Islet of Langerhans (tissue), 1 donor: ENCODE measurements at regions not wholly inside any gene's neighbourhood (a gene's known extent, or its start where the extent isn't known, plus 50 kb on each side); places are given as distances from the start of the nearest gene placed in this dataset.
A peak's percentile ranks its signal among the peaks of the same experiment; 100 is the strongest.
"Not testable (repeated sequence)": the region's sequence is repeated elsewhere in the genome, so short reads cannot be mapped to it uniquely, and the experiment has no call there.

Experiments used
- FAIRE-seq: peaks from one replicate; lab custom pipeline; 2011; peaks lifted over from hg19 to GRCh38; lab: Jason Lieb, UNC

DNA sequence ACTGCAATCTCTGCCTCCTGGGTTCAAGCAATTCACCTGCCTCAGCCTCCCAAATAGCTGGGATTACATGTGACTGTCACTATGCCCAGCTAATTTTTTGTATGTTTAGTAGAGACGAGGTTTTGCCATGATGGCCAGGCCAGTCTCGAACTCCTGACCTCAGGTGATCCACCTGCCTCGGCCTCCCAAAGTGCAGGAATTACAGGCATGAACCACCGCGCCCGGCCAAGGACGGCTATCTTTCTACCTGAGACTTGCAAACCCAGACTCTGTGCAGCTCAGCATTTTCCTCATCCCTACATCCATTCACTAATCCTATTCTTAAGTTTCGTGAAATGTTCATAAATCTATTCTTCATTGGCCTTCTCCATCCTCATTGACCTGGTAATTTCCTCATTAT, 330.0 kb downstream of the ANTXR2 start:
- FAIRE-seq, result no peak

DNA sequence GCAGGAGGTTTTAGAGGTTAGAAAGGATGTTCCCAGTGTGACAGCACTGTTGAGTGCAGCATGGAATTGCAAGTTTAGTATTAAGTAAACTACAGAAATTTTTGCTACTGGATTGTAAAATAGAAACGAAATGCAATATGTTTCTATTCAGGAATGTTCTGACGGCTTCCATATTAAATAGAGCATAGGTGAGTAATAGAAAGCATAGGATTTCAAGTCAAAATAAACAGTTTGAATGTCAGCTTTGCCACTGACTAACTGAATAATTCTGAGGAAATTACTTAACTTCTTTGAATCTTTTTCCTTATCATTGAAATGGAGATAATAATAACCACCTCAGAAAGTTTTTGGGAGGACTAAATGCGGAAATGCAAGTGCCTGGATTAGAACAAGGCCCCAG, 331.9 kb upstream of the GK2 start:
- no peak for FAIRE-seq

DNA sequence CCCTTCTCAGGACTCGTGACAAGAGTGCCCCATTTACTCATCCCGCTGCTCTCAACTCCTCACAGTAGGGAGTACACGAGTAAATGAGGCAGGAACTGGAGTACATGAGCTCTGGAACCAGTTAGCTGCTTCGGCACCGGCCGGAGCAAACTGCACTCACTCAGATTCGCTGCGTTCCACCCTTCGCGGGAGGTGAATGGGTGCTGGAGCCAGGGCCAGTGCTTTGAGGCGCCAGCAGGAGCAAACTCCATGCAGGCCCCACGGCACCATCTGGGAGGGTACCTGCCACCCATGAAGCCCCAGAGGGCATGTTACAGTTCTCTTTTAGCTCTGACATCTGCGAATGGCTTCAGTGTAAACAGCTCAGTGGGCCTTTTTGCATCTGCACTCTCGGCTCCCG, 315.5 kb upstream of the GK2 start:
- no peak for FAIRE-seq

DNA sequence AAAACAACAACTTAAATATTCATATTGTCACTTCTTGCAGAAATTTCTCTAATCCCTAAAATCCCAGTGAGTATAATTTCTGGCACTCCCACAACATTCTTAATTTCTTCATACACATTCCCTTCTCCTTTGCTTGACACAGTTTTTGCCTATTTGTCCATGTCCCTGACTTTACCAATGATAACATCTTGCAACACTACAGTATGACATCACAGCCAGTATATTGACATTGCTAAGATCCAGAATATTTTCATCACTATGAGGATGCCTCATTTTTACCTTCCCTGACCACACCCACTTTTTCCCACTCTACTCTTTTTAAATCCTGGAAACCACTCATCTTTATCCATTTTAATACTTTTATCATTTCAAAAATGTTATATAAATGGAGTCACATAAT, 292.3 kb upstream of the GK2 start:
- FAIRE-seq, result no peak

DNA sequence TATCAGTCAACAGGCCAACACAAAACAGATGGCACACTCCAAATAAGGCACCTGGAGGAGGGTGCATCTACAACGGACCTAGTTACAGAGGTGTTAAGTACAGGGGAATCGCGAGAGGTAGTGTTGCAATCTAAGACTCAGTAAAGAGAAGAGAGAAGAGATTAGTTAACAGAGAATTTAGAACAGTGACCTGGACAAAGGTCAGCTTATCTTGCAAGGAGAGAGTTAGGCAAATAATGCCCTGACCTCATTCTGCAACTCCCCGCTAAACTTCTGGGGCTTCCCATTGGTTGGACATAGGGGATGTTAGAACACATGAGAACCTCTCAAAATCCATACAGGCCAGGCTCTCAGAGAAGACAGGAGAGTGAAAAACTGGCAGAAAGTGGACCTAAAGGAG, 289.4 kb upstream of the GK2 start:
- no peak for FAIRE-seq

DNA sequence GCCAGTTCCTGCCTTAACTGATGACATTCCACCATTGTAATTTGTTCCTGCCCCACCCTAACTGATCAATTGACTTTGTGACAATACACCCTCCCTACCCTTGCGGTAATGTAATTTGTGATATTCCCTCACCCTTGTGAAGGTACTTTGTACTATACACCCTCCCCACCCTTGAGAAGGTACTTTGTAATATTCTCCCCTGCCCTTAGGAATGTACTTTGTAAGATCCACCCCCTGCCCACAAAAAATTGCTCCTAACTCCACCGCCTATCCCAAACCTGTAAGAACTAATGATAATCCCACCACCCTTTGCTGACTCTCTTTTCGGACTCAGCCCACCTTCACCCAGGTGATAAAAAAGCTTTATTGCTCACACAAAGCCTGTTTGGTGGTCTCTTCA, 288.5 kb upstream of the GK2 start:
- not testable (repeated sequence) for FAIRE-seq

DNA sequence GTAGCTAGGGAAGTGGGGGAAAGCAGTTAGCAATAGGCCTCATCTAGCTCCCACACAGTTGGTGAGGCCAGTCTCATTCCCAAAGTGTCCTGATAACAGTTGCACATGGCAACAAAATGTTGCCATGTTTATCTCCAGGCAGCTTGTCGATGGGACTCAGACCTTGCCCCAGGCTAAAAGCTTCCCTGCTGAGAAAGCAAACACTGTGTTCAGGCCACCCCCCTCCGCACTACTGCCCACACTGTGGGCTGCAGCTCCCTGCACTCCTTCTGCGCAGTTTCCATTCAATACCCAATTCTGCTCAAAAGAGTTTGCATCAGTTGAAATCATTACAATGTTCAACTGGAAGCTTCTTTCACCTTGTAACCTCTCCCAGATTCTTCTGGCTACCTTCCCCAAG, 287.8 kb upstream of the GK2 start:
- FAIRE-seq, result no peak

DNA sequence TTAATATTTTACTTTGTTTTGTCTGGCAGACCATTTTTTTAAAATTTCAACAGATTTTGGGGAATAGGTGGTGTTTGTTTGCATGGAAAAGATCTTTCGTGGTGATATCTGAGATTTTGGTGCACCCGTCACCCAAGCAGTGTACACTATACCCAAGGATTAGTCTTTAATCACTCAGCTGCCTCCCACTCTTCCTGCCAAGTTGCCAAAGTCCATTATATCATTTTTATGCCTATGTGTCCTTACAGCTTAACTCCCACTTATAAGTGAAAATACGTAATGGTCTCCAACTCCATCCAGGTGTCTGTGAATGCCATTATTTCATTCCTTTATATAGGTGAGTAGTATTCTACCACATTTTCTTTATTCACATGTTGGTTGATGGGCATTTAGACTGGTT, 281.7 kb upstream of the GK2 start:
- FAIRE-seq, result no peak

DNA sequence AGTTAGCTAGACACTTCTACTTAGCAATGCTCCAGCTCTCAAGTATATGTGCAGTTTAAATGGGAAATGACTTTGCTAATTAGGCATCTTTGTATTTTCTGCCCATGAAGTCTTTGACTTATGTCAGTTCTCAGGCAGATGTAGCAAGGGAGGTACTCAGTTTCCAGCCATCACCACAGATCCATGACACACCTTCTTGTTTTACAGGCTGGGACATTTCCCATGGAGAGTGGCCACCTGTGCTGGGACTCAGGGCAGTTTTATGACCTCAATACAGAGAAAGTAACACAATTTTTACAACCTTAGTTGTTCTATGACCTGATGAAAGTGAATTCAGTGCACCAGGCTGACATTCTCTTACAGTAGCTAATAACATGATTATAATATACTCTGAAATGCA, 280.7 kb upstream of the GK2 start:
- no peak for FAIRE-seq

DNA sequence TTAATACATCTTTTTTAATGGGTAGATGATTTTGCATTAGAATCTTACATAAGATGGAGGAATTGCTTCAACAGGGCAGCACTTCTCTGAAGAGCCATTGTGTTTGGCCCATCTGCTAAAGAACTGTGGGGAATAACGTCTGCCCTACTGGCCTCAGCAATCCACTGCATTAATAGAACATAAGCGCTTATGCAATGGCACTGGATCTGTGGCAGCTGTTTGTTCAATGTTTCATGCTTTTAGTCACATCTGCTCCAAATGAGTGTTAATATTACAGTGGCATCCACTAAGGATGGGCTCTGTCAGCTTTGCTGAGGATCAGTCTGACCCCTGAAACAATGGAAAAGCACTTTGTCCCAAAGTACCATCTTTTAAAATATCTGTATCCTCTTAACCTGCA, 279.0 kb upstream of the GK2 start:
- FAIRE-seq, result no peak

DNA sequence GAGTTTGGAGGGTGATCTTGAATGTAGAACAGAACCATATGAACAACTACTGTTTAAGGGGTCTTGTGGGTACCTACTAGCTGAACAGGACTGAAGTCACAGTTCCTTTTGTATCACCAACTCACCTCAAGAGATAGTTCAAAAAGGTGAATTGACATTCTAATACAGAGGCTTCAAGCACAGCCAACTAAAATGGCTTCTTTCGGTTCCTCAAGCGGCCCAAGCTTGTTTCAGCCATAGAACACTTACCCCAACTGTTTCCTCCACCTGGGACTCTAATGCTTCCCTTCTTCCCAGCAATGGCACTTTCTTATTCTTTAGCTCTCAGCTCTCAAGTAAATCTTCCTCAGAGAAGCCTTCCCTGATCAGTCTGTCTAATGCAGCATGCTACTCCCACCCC, 277.5 kb upstream of the GK2 start:
- no peak for FAIRE-seq

DNA sequence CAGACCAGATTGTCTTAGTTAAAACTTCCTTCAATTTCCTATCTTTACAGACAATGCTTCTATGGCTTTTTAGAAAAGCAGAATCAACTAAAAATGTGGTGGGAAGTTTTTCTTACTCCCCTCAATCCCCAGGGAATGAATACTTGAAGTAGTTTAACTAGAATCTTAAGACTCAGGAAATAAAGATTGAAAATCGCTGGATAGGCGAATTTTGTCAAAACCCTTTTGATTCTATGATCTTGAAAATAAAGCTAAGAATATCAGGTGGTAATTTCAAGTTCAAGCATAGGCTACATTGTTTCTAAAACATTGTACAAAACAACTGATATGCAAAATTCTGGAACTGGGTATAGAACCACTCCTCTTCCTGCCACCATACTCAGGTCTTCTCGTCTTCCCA, 276.5 kb upstream of the GK2 start:
- FAIRE-seq, result no peak

DNA sequence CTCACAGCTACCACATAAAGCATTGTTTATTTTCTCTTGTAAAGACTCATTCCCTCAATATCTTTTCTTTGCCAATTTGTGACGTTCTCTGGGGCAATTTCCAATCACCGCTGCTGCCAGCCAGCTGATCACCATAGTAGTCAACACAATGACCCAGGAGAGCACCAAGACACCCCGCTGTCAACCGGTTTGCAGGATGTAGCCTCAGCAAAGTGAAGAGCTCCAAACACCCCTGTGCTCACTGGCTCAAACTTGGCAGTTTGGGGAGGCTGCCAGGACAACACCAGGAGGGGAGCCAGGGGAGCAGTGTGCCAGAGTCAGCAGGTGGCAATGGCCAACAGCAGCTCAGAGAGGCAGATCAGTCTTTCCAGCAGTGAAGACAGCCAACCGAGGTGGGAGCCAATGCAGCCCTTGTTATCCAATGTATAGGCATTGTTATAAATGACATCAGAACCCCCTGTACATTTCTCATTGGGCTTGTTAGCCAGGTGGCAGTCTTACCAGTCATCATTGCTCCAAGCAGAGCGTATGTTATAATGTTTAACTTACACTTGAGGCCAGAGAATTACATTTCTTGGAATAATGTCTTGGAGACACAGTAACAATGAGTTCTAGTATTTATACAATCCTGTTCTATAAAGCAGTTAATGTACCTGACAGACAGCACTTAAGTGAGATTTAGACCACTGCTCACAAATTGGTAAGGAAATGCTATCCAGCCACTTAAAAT, 274.9 kb upstream of the GK2 start:
- FAIRE-seq, result no peak

DNA sequence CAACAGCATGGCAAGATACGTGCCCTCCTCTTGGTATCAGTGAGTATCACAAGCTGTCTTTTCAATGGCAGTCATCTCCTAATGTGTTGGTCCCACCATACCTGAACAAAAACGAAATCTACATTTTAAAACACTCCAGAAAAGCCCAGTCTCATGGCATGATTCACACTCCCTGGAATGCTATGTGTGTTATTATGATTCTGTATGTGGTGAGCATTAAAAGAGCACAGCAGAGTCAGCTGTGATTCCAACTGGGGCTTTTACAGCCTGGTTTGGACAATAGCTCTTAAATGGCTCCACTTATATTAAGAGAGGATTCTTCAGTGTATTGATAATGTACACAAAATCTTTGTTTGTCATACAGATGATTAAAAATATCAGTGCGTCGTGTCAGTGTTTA, 274.1 kb upstream of the GK2 start:
- FAIRE-seq, result no peak

DNA sequence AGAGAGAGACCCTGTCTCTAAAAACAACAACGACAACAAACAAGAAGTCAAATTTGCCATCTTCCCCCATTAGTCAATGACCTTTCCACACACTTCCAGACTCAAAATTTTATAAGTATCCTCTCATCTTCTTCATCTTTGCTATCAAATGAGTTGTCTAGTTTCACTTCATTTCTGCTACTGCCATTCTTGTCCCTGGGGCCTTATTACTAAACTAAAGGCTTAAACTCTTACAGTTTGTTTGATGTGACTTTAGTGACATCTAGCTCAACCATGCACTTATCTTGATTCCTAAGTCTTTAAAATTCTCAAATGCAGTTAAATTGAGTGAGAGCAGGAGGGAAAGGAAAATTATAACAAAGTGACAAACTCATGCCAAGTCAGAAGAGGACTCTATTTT, 271.8 kb upstream of the GK2 start:
- FAIRE-seq, result no peak

DNA sequence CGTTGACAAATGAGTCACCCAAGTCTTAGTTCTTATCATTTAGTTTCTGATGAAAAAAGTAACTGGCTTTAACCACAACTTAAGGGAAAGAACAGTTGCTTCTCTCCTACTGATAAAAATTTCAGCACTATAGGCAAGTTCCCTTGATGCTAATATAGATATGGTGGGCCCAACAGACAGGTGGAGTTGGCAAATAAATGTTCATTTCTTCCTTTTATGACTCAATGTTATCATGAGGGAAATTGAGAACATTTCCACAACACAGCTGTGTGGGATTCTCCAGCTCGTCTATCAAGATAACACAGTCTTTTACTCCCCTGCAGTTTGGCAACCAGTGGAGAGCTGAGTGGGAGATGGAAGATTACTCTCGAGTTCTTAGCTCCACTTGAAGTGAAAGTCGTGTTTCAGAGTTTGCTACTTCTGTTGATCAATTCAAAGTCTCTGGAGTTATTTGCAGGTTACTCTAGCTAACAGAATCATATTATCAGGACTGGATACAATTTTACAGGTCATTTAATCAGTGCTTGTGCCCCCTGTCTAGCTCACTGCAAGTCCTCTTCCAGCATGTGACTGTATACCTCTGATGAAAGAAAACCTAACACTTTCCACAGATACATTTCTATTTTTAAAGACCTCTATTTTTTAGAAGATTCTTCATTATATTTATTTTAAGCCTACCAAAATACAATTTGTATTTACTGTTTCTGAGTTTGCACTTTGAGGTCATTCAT, 270.6 kb upstream of the GK2 start:
- FAIRE-seq, result no peak

DNA sequence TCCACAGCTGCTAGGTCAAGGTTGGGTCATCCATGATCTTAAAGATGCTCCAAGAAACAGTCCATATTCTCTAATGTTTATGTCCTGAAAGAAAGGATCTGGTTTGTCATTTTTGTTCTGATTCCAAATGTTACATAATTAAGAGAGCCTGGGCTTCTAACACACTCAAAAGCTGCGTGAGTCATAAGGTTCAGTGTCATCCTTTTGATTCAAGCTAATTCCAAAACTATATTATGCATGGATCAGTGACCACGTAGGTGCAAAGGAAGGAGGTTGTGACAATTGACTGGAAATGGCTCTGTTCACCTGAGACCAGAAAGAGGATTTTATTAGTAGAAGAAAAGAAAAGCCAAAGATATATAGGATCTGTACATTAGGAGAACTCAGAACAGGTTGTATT, 268.7 kb upstream of the GK2 start:
- FAIRE-seq, result no peak

DNA sequence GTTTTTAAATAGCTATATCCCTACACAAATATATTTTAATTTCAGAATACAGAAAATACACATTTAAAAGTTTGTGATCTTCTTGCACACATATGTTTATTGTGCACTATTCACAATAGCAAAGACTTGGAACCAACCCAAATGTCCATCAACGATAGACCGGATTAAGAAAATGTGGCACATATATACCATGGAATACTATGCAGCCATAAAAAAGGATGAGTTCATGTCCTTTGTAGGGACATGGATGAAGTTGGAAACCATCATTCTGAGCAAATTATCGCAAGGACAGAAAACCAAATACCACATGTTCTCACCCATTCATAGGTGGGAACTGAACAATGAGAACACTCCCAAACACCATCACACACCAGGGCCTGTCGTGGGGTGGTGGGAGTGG, 266.9 kb upstream of the GK2 start:
- not testable (repeated sequence) for FAIRE-seq

DNA sequence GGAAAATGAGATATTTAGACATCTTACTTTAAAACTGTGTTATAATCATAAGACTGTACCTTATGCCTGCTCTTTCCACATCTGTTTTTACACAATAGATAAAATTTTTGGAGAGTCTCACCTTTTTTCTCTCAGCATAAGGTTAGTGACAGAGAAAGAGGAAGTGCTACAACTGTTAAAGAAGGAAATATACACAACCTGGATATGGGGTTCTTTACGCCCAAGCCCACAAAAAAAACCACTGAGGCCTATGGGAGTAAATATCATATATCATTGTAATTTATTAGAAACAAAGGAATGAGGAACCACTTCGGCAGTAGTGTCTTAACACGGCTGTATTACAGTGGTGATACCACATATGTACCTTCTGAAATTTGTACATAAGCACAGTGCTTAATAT, 265.9 kb upstream of the GK2 start:
- no peak for FAIRE-seq

DNA sequence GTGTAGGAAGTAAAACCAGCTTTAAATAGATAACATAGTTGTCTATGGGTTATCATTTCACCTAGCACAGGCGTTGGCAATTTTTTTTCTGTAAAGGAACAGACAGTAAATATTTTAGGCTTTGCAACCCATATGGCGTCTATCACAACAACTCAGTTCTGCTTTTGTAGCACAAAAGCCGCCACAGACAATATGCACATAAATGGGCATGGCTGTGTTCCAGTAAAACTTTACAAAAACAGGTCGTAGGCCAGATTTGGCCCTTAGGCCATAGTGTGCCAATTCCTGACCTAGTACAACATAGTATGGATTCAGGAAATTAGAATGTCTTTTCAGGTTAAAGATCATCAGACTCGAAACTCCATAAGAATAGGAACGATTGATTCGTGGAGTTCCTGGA, 265.3 kb upstream of the GK2 start:
- no peak for FAIRE-seq

DNA sequence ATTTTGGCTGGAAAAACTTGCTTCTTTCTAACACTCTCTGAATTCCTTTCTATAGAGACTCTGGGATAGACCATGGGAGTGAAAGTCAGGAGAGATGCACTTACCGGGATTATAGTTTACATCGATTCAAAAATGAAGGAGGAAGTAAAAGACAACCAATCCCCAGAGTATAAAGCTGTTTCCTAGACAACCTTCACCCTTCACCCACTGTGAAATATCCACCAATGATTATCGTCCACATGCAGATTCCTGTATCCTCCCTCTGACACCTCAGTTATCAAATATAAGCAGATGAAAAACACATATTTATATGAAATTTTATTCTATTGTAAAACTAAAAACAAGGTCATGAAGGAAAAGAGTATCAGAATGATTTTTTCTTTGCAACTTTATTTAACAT, 258.8 kb upstream of the GK2 start:
- FAIRE-seq, result no peak

DNA sequence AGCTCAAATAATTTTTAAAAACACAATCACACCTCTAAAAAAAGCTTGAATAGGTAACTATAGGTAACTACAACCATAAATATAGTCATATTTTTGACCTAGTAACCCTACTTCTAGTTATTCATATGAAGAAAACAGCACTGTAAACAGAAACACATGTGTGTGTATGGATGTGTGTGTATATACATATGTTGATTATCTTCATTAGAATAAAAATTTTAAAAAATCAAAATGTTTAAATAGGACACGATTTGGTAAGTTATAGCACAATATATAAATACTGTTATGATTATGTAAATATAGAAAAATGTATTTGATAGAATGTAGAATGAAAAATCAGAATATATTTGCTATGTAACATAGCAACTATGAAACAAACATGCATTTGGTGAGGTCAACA, 258.1 kb upstream of the GK2 start:
- FAIRE-seq, result peak; percentile 81

DNA sequence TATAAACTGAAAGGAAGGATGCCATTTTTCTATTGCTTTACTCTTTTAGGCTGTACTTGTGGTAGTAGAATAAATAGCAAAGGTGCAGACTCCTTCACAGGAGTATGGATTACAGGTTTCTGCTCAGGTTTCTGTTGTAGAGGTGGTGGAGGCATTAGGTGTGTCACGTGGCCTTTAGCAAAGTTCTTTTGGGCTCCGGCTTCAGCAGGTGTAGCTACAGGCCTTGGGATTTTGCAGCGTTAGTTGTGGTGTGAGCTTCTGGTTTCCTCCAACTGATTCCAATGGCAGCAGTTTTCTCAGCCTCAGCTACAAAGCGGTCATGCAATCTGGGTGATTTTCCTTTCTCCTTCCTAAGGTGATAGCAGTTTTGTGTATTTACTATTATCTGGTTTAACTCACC, 255.8 kb upstream of the GK2 start:
- FAIRE-seq, result no peak

DNA sequence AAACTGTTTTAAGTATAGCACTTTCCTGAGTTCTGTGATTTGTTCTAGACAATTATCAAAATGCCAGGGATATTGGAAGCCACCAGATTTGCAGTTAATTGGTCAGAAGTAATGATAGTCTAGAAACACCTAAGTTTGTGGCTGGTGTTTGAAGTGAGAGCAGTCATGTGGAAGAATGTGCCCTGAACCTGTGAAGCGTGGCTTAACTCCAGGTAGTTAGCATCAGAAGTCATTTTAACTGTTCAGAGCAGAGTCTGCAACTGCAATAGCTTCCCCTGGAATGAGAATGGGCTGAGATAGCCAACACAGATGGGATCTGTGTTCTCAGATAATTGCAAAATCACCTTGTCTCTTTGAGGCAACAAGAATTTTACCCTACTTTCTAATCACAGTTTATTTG, 255.1 kb upstream of the GK2 start:
- no peak for FAIRE-seq
